HepG2 (cell line): ENCODE measurements at regions not wholly inside any gene's neighbourhood (a gene's known extent, or its start where the extent isn't known, plus 50 kb on each side); places are given as distances from the start of the nearest gene placed in this dataset.

ENCODE experiments used
- ATAC-seq: fragments of 200-7000 bp; cut with Tn5 transposase; 3 replicates; pipeline ENCODE4 v1.9.1; 2020; ENCODE audit warnings: mild to moderate bottlenecking, moderate library complexity
- BruUV-seq: library from RNA; stranded (reverse); fragments of 400-500 nt; replicated peaks from 2 replicates; lab custom pipeline; 2021; lab: Mats Ljungman, UMichigan
- CTCF ChIA-PET: fragments of 300-600 bp; formaldehyde crosslinking; extraction: SDS; loops from one replicate; lab custom pipeline; 2021; ENCODE audit warnings: low total read pairs, inconsistent platforms, low intra/inter-chr PET ratio; lab: Yijun Ruan, JAX
- POLR2A ChIA-PET: fragments of 350-600 bp; sonication (Branson Sonifier 250); formaldehyde crosslinking; loops from one replicate; lab custom pipeline; 2020; ENCODE audit warnings: antibody characterized with exemption, inconsistent platforms; lab: Yijun Ruan, JAX
- DNase-seq: peaks from one replicate; pipeline ENCODE4 v3.0.0-alpha.2; 2015; ENCODE audit warnings: low spot score
- FAIRE-seq: peaks from 3 replicates; lab custom pipeline; 2011; peaks lifted over from hg19 to GRCh38; lab: Jason Lieb, UNC
- H2AFZ ChIP-seq: one replicate; pipeline ENCODE4 v1.6.1; 2011; ENCODE audit warnings: low read length, inconsistent platforms
- H3K27ac ChIP-seq: fragments of 300-600 bp; 3 replicates; pipeline ENCODE4 v1.8.0; 2011; ENCODE audit warnings: mixed run types, mild to moderate bottlenecking, mixed read lengths, low read length, inconsistent platforms; ENCODE audit not compliant: insufficient read depth; ENCODE audit errors: extremely low read length
- H3K27me3 ChIP-seq, 2 experiments: fragments of 200-600 bp in 1 of 2; 2 replicates in 1 of 2; 3 replicates in 1 of 2; pipeline versions ENCODE4 v1.6.0 to v1.8.0; 2011; ENCODE audit warnings: low read length in 2 of 2, mild to moderate bottlenecking in 2 of 2, moderate library complexity in 2 of 2, inconsistent platforms in 1 of 2; ENCODE audit not compliant: insufficient read depth in 2 of 2, control insufficient read depth in 1 of 2
- H3K36me3 ChIP-seq, 2 experiments: fragments of 200-600 bp in 1 of 2; replicated peaks in 1 of 2; 2 replicates in 1 of 2; 3 replicates in 1 of 2; pipeline versions ENCODE4 v1.5.1 to v1.8.0; 2011; ENCODE audit warnings: low read length in 2 of 2, inconsistent platforms in 1 of 2; ENCODE audit not compliant: insufficient read depth in 2 of 2, control insufficient read depth in 1 of 2
- H3K4me1 ChIP-seq: 2 replicates; pipeline ENCODE4 v1.5.1; 2012; ENCODE audit warnings: low read length, inconsistent platforms; ENCODE audit not compliant: insufficient read depth
- H3K4me2 ChIP-seq: 2 replicates; pipeline ENCODE4 v1.6.0; 2011; ENCODE audit warnings: low read depth, low read length, inconsistent platforms
- H3K4me3 ChIP-seq, 3 experiments: fragments of 200-600 bp in 1 of 3; sonication (generic), shearing (Covaris generic) in 1 of 3; replicated peaks in 1 of 3; 2 replicates each; pipeline ENCODE4 v1.5.1; 2011 to 2016; ENCODE audit warnings: low read length in 3 of 3, inconsistent platforms in 2 of 3, low read depth in 2 of 3, mild to moderate bottlenecking in 2 of 3, control low read depth in 1 of 3, mixed read lengths in 1 of 3; ENCODE audit not compliant: insufficient read depth in 1 of 3
- H3K79me2 ChIP-seq: one replicate; pipeline ENCODE4 v1.6.1; 2011; ENCODE audit warnings: low read length, inconsistent platforms; ENCODE audit not compliant: insufficient read depth
- H3K9ac ChIP-seq: 2 replicates; pipeline ENCODE4 v1.6.0; 2011; ENCODE audit warnings: mild to moderate bottlenecking, low read depth, low read length, inconsistent platforms; ENCODE audit not compliant: insufficient read depth
- H3K9me3 ChIP-seq: 2 replicates; pipeline ENCODE4 v1.5.1; 2012; ENCODE audit warnings: mild to moderate bottlenecking, low read length
- H4K20me1 ChIP-seq: 2 replicates; pipeline ENCODE4 v1.6.0; 2011; ENCODE audit warnings: inconsistent platforms, mild to moderate bottlenecking, low read length, moderate library complexity; ENCODE audit not compliant: insufficient read depth
- AKAP8 ChIP-seq: sonication (generic); formaldehyde crosslinking; IDR thresholded peaks from 2 replicates; pipeline ENCODE4 v1.5.1; 2020; ENCODE audit warnings: mild to moderate bottlenecking, missing genetic modification reagents
- BCLAF1 ChIP-seq: fragments of 450-650 bp; IDR thresholded peaks from 2 replicates; pipeline ENCODE4 v1.6.1; 2017; ENCODE audit warnings: mild to moderate bottlenecking
- BORCS8-MEF2B ChIP-seq: sonication (generic); formaldehyde crosslinking; IDR thresholded peaks from 2 replicates; pipeline ENCODE4 v1.8.0; 2022; ENCODE audit warnings: mild to moderate bottlenecking, missing genetic modification reagents
- FOXO1 ChIP-seq: sonication (generic); formaldehyde crosslinking; IDR thresholded peaks from 2 replicates; pipeline ENCODE4 v1.4.0; 2020; ENCODE audit warnings: missing genetic modification reagents
- HOXD1 ChIP-seq: sonication (generic); formaldehyde crosslinking; IDR thresholded peaks from 2 replicates; pipeline ENCODE4 v1.5.0; 2020; ENCODE audit warnings: missing genetic modification reagents
- IRX3 ChIP-seq: sonication (generic); formaldehyde crosslinking; IDR thresholded peaks from 2 replicates; pipeline ENCODE4 v1.8.1; 2023; ENCODE audit warnings: mild to moderate bottlenecking, low read depth, missing genetic modification reagents, borderline replicate concordance
- NKX3-1 ChIP-seq: sonication (generic); formaldehyde crosslinking; IDR thresholded peaks from 2 replicates; pipeline ENCODE4 v1.5.0; 2020; ENCODE audit warnings: missing genetic modification reagents
- RBM22 ChIP-seq: fragments of 200-400 bp; formaldehyde crosslinking; optimal IDR thresholded peaks from 2 replicates; pipeline ENCODE3; 2017; ENCODE audit warnings: mild to moderate bottlenecking, low read length, moderate library complexity
- SPEN ChIP-seq: sonication (generic); formaldehyde crosslinking; IDR thresholded peaks from 2 replicates; pipeline ENCODE4 v1.5.1; 2020; ENCODE audit warnings: low read depth, mild to moderate bottlenecking, missing genetic modification reagents
- ZBTB49 ChIP-seq: sonication (generic); formaldehyde crosslinking; IDR thresholded peaks from 2 replicates; pipeline ENCODE4 v1.4.0; 2020; ENCODE audit warnings: missing genetic modification reagents, borderline replicate concordance
- ZSCAN25 ChIP-seq: sonication (generic); formaldehyde crosslinking; IDR thresholded peaks from 2 replicates; pipeline ENCODE4 v1.8.0; 2022; ENCODE audit warnings: mild to moderate bottlenecking, missing genetic modification reagents
- WGBS: methylation state at CpG from one replicate; pipeline ENCODE4 v1.1.6; 2017; ENCODE audit warnings: low lambda C conversion rate; 5-methylcytosine and 5-hydroxymethylcytosine counted together
- in situ Hi-C: cut with HindIII; loops from 2 replicates; pipeline ENCODE4 v1.10.0; 2017; ENCODE audit warnings: low pct_unique_long_range_greater_than_20kb; ENCODE audit not compliant: extremely low pct_ligation_motif_present
- intact Hi-C: fragments of 100-400 bp; cut with micrococcal nuclease; formaldehyde crosslinking; loops from one replicate; pipeline ENCODE4 v1.10.0; 2022; ENCODE audit not compliant: unreplicated experiment

- no peak for TF ChIP-seq BORCS8-MEF2B (CRISPR knock-in tag)
- TF ChIP-seq, all 625 proteins: peak for 0
Observed at GRCh38 chr3:82939491-82940097, 1178.1 kb upstream of the GBE1 start (continued).

GRCh38 chr3:82938821-82939328 is 1177.4 kb upstream of the GBE1 start:
- H4K20me1 ChIP-seq: no peaks in the 10 kb centered on the region
- H3K27ac ChIP-seq: no peak overlapping the region
- intact Hi-C loops: no loop called here
- H2AFZ ChIP-seq: no peak overlapping the region
- no peaks in the 10 kb centered on the region for H3K4me1 ChIP-seq
- H3K27me3 ChIP-seq: no peaks in the 10 kb centered on the region; a peak in 1 of 5 replicates
- POLR2A ChIA-PET: no interaction called here
- 40% methylated on average over 1 of the region's 19 CpGs for WGBS
- no peaks in the 10 kb centered on the region for H3K9me3 ChIP-seq
- FAIRE-seq: no peak
- TF ChIP-seq IRX3 (CRISPR knock-in tag): no peak
- TF ChIP-seq HOXD1: no peak
- TF ChIP-seq BCLAF1: no peak
- TF ChIP-seq RBM22: no peak
- no peak for TF ChIP-seq AKAP8 (CRISPR knock-in tag)
- no peak for TF ChIP-seq ZBTB49
- TF ChIP-seq FOXO1 (CRISPR knock-in tag): no peak
- no peak for TF ChIP-seq ZSCAN25 (CRISPR knock-in tag)
- no peak for TF ChIP-seq SPEN
- TF ChIP-seq NKX3-1 (CRISPR knock-in tag): no peak
- no peaks in the 10 kb centered on the region for H3K79me2 ChIP-seq
- CTCF ChIA-PET: no interaction called here
- H3K4me3 ChIP-seq: no peak overlapping the region
- H3K36me3 ChIP-seq: no peaks in the 10 kb centered on the region
- no peak overlapping the region for H3K4me2 ChIP-seq
- in situ Hi-C loops: no loop called here
- DNase-seq: no peak
- BruUV-seq: no TSS peak
- no peak overlapping the region for H3K9ac ChIP-seq
- ATAC-seq: peak; percentile 55; the same call in 2 of the 3 replicates
